ENCODE measurements at regions not wholly inside any gene's neighbourhood (a gene's known extent, or its start where the extent isn't known, plus 50 kb on each side); places are given as distances from the start of the nearest gene placed in this dataset.

DNA sequence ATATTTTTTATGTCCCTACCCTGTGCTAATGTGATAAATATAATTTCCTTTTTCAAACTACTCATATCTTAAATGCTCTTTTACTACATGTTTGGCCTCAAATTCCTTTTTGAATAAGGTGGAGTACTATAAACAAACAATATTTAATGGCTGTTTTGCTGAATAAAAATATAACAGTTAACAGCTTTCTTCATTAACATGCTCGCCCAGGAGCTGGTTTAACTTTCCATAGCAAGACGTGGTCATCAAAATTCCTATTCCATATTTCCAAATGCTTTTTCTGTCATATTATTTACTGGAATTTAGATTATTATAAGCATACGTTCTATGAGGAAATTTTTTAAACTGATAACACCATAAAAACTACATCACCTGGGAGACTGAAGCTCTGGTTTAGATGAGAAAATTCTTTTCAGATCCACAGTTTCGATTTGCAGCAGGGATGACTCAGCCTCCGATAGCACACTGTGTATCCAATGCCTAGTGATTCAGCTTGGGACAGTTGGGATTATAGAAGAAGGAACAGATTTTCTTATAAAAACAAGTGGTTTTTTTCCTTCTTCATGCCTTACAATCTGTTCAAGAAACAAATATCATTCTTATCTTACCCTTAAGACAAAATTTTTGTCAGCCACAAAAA, 129.1 kb downstream of the FBXO8 start:
- 40 to 43% methylated on average over 5 of the region's 5 CpGs for WGBS, 2 donors
- Histone ChIP-seq H3K27ac (ENCODE audit: low read depth in 2 of 2, low read length in 1 of 2) (no peak overlapping the region), H3K4me3 (ENCODE audit: low read depth in 1 of 2, low read length in 2 of 2) (peak overlapping the region in 1 of 2 donors; percentile 7), H3K36me3 (ENCODE audit: control insufficient read depth in 2 of 2, insufficient read depth in 2 of 2, low read length in 1 of 2) (no peaks in the 10 kb centered on the region), H3K27me3 (ENCODE audit: control insufficient read depth in 1 of 2, insufficient read depth in 2 of 2, low read length in 2 of 2) (peaks cover 0 to 2% of the 10 kb centered on the region in 2 donors), H3K4me1 (ENCODE audit: control insufficient read depth in 2 of 2, insufficient read depth in 2 of 2, low read length in 1 of 2) (no peaks in the 10 kb centered on the region), H3K9me3 (ENCODE audit: control insufficient read depth in 2 of 2, insufficient read depth in 1 of 2, low read depth in 1 of 2, low read length in 1 of 2) (no peaks in the 10 kb centered on the region)

DNA sequence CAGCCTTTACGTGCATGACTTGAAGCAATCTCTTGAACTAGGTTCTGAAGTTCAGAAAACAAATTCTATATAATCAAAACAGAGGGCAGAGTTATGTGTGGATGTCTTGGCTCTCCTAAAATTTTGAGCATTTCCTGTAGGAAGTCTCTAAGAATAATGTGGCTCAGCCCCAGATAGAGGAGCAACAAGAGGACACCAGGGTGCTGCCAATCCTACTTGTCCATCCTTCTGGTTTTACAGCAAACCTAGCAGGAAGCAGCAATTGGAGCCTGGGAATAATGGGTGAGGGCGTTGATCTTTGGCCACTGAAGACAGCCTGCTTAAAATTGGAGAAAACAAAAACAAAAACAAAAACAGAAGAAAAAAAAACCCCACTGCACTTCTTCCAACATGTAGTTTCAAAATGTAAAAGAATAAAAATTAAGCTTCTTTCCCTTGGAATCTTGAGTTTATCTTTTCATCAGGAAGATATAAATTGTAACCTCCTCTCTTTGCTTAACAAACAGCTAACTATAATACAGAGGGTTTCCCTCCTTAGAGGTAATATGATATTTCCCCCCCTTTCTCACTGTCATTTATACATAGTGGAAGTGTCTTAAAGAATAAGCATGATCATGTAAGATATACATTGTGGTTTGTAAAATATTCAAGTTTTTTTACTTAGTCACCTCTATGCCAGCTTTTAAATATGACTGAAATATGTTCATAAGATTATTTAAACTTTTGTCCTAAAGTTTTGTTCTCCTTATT, 130.6 kb downstream of the FBXO8 start:
- H3K4me1 ChIP-seq (ENCODE audit: control insufficient read depth in 2 of 2, insufficient read depth in 2 of 2, low read length in 1 of 2) = no peaks in the 10 kb centered on the region
- no peak overlapping the region for H3K4me3 ChIP-seq (ENCODE audit: low read depth in 1 of 2, low read length in 2 of 2)
- H3K36me3 ChIP-seq (ENCODE audit: control insufficient read depth in 2 of 2, insufficient read depth in 2 of 2, low read length in 1 of 2) = no peaks in the 10 kb centered on the region
- no peaks in the 10 kb centered on the region for H3K9me3 ChIP-seq (ENCODE audit: control insufficient read depth in 2 of 2, insufficient read depth in 1 of 2, low read depth in 1 of 2, low read length in 1 of 2)
- 38 to 43% methylated on average over 2 of the region's 2 CpGs for WGBS, 2 donors
- H3K27me3 ChIP-seq (ENCODE audit: control insufficient read depth in 1 of 2, insufficient read depth in 2 of 2, low read length in 2 of 2) = peaks cover 0 to 2% of the 10 kb centered on the region in 2 donors
- H3K27ac ChIP-seq (ENCODE audit: low read depth in 2 of 2, low read length in 1 of 2) = no peak overlapping the region

DNA sequence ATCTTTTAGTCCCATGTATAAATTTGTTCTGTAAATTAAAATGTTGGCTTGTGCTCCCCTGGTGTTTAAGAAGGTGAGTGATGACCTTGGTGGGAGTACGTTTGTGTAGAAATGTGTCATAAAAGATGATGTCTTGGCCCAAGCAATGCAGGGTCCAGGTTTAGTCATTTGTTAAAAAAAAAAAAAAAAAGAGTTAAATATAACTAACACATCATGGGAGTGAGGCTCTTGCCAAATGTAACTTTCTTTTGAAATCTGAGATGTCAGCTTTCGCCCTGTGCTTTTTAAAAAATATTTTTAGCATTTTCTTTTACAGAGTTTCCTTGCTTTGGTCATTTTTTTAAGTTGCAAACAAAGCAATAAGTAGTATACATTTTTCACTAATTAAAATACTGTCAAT, 135.6 kb downstream of the FBXO8 start:
- no peaks in the 10 kb centered on the region for H3K9me3 ChIP-seq (ENCODE audit: control insufficient read depth in 2 of 2, insufficient read depth in 1 of 2, low read depth in 1 of 2, low read length in 1 of 2)
- H3K4me3 ChIP-seq (ENCODE audit: low read depth in 1 of 2, low read length in 2 of 2) = no peak overlapping the region
- no peaks in the 10 kb centered on the region for H3K4me1 ChIP-seq (ENCODE audit: control insufficient read depth in 2 of 2, insufficient read depth in 2 of 2, low read length in 1 of 2)
- peaks cover 0 to 2% of the 10 kb centered on the region in 2 donors for H3K27me3 ChIP-seq (ENCODE audit: control insufficient read depth in 1 of 2, insufficient read depth in 2 of 2, low read length in 2 of 2)
- 66 to 69% methylated on average over 2 of the region's 2 CpGs for WGBS, 2 donors
- H3K27ac ChIP-seq (ENCODE audit: low read depth in 2 of 2, low read length in 1 of 2) = no peak overlapping the region
- no peaks in the 10 kb centered on the region for H3K36me3 ChIP-seq (ENCODE audit: control insufficient read depth in 2 of 2, insufficient read depth in 2 of 2, low read length in 1 of 2)

DNA sequence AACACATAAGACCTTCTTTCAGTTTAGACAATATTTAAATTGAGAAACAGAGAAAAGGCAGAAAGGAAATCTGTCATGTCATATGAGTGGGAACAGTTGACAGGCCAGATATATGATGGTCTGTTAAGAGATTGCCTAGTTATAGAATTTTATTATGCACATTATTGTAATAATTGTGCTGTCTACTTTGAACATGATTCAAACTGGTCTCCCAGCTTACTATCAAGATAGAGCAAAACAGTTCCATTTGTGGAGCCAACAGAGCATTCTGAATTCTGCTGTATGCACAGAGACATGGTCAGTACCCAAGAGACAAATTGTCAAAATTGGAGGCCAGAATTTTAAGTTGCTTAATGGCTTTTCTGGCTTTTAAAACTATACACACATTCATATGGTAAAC, 139.4 kb downstream of the FBXO8 start:
- Histone ChIP-seq H3K27ac (ENCODE audit: low read depth in 2 of 2, low read length in 1 of 2) (no peak overlapping the region), H3K27me3 (ENCODE audit: control insufficient read depth in 1 of 2, insufficient read depth in 2 of 2, low read length in 2 of 2) (no peaks in the 10 kb centered on the region), H3K4me1 (ENCODE audit: control insufficient read depth in 2 of 2, insufficient read depth in 2 of 2, low read length in 1 of 2) (no peaks in the 10 kb centered on the region), H3K4me3 (ENCODE audit: low read depth in 1 of 2, low read length in 2 of 2) (no peak overlapping the region), H3K9me3 (ENCODE audit: control insufficient read depth in 2 of 2, insufficient read depth in 1 of 2, low read depth in 1 of 2, low read length in 1 of 2) (no peaks in the 10 kb centered on the region), H3K36me3 (ENCODE audit: control insufficient read depth in 2 of 2, insufficient read depth in 2 of 2, low read length in 1 of 2) (no peaks in the 10 kb centered on the region)

DNA sequence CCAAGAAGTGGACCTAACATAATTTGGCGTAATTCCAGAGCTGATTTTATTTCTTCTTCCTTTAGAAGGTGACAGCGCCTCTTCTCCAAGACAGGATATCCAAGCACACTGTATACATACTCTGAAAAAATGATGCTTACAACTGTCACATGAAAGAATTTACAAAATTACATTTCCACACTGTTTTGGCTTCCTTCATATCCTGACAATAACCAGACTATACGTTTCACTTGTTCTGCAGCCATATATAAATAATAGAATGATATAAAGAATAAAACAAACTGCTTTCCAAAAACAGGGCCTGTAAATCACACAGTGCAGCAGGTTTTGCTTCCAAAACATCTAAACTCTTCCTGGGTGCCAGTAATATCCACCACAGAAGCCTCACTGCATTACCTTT, 141.6 kb downstream of the FBXO8 start:
- Histone ChIP-seq H3K9me3 (ENCODE audit: control insufficient read depth in 2 of 2, insufficient read depth in 1 of 2, low read depth in 1 of 2, low read length in 1 of 2) (no peaks in the 10 kb centered on the region), H3K4me1 (ENCODE audit: control insufficient read depth in 2 of 2, insufficient read depth in 2 of 2, low read length in 1 of 2) (no peaks in the 10 kb centered on the region), H3K27me3 (ENCODE audit: control insufficient read depth in 1 of 2, insufficient read depth in 2 of 2, low read length in 2 of 2) (no peaks in the 10 kb centered on the region), H3K4me3 (ENCODE audit: low read depth in 1 of 2, low read length in 2 of 2) (no peak overlapping the region), H3K27ac (ENCODE audit: low read depth in 2 of 2, low read length in 1 of 2) (no peak overlapping the region), H3K36me3 (ENCODE audit: control insufficient read depth in 2 of 2, insufficient read depth in 2 of 2, low read length in 1 of 2) (no peaks in the 10 kb centered on the region)
- WGBS, 2 donors = 54 to 58% methylated on average over 3 of the region's 3 CpGs

DNA sequence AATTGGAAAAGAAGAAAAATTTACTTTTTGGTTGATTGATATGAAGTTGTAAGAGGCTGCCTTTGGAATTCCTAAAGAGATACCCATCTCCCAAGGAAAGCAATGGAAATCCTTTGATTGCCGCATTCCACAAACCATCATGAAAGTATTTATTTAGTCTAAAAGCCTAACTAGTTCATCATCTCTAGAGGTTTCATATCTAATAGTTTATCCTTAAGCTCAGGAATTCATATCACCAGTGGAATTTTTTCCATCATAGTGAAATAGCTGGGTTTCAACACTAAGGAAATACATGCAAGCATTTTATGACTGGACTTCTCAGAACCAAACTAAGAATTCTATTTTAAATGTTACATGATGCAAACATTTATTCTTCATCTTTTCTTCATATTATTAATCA, 144.9 kb downstream of the FBXO8 start:
- no peaks in the 10 kb centered on the region for H3K36me3 ChIP-seq (ENCODE audit: control insufficient read depth in 2 of 2, insufficient read depth in 2 of 2, low read length in 1 of 2)

DNA sequence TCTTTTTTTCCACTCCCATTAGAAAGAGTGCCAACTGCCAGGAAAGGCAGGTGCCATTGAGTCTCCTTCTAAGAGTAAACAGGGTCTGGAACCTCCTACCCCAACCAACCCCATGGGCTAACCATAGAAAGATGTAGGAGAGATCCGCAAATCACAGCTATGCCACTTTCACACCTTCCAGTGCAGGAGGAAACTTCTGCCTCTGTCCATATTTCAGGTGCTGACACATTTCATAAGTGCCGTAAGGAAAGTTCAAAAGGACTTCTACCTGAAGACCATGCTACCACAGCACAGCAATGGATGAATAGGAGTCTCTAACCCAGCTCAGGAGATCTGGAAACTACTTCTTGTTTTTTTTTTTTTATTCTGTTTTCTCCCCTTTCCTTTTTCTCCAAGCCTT, 145.8 kb downstream of the FBXO8 start:
- H3K9me3 ChIP-seq (ENCODE audit: control insufficient read depth in 2 of 2, insufficient read depth in 1 of 2, low read depth in 1 of 2, low read length in 1 of 2) = no peaks in the 10 kb centered on the region
- no peak overlapping the region for H3K27ac ChIP-seq (ENCODE audit: low read depth in 2 of 2, low read length in 1 of 2)
- 69 to 75% methylated on average over 2 of the region's 2 CpGs for whole genome bisulfite sequencing, 2 donors
- no peaks in the 10 kb centered on the region for H3K36me3 ChIP-seq (ENCODE audit: control insufficient read depth in 2 of 2, insufficient read depth in 2 of 2, low read length in 1 of 2)
- no peaks in the 10 kb centered on the region for H3K27me3 ChIP-seq (ENCODE audit: control insufficient read depth in 1 of 2, insufficient read depth in 2 of 2, low read length in 2 of 2)
- H3K4me3 ChIP-seq (ENCODE audit: low read depth in 1 of 2, low read length in 2 of 2) = peak overlapping the region in 1 of 2 donors; percentile 3
- no peaks in the 10 kb centered on the region for H3K4me1 ChIP-seq (ENCODE audit: control insufficient read depth in 2 of 2, insufficient read depth in 2 of 2, low read length in 1 of 2)

More for the DNA sequence above, 144.9 kb downstream of the FBXO8 start:
- H3K27ac ChIP-seq (ENCODE audit: low read depth in 2 of 2, low read length in 1 of 2) = no peak overlapping the region
- WGBS, 2 donors = 95 to 98% methylated on average over 1 of the region's 1 CpG
- no peak overlapping the region for H3K4me3 ChIP-seq (ENCODE audit: low read depth in 1 of 2, low read length in 2 of 2)
- no peaks in the 10 kb centered on the region for H3K4me1 ChIP-seq (ENCODE audit: control insufficient read depth in 2 of 2, insufficient read depth in 2 of 2, low read length in 1 of 2)
- no peaks in the 10 kb centered on the region for H3K27me3 ChIP-seq (ENCODE audit: control insufficient read depth in 1 of 2, insufficient read depth in 2 of 2, low read length in 2 of 2)
- no peaks in the 10 kb centered on the region for H3K9me3 ChIP-seq (ENCODE audit: control insufficient read depth in 2 of 2, insufficient read depth in 1 of 2, low read depth in 1 of 2, low read length in 1 of 2)

DNA sequence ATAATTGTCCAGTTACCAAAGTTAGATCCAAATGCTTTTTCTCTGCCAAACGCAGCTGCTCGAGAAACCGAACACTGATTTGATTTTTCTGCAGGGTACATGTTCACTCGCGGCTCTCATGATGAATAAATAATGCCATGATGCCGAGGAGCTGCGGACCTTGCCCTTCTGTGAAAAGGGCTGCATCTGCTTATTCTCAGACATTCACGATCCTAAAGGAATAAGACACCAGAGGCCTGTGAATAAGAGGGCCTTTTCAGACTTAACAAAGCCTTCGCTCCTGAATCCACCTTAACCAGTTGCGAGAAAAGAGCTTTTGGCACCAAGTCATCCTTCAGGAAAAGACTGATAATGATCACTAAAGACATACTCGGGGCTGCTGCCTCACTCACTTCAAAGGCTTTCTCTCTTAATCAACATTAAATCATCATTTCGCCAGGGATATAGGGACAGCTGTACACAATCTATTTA, 147.5 kb downstream of the FBXO8 start:
- no peaks in the 10 kb centered on the region for H3K9me3 ChIP-seq (ENCODE audit: control insufficient read depth in 2 of 2, insufficient read depth in 1 of 2, low read depth in 1 of 2, low read length in 1 of 2)
- H3K27ac ChIP-seq (ENCODE audit: low read depth in 2 of 2, low read length in 1 of 2) = no peak overlapping the region
- no peaks in the 10 kb centered on the region for H3K36me3 ChIP-seq (ENCODE audit: control insufficient read depth in 2 of 2, insufficient read depth in 2 of 2, low read length in 1 of 2)
- WGBS, 2 donors = 32 to 38% methylated on average over 12 of the region's 12 CpGs
- no peaks in the 10 kb centered on the region for H3K27me3 ChIP-seq (ENCODE audit: control insufficient read depth in 1 of 2, insufficient read depth in 2 of 2, low read length in 2 of 2)
- no peaks in the 10 kb centered on the region for H3K4me1 ChIP-seq (ENCODE audit: control insufficient read depth in 2 of 2, insufficient read depth in 2 of 2, low read length in 1 of 2)
- no peak overlapping the region for H3K4me3 ChIP-seq (ENCODE audit: low read depth in 1 of 2, low read length in 2 of 2)

DNA sequence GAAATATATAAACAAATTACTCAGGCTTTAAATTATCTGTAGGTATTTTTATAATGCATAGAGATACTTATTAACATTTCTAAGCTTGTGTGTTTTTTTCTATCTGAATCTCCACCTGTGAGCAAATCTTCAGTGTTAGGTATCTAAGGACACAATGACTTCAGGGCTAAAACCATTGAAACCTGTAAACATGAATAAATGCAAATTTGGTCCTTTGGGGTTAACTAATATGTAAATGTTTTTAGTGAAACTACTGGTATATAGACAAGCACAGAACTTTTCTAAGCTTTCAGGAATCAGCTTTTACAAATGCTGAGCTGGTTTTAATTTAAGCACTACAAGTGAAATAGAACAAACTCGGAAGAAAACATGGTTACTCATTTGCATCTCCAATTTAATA, 147.9 kb downstream of the FBXO8 start:
- Histone ChIP-seq H3K9me3 (ENCODE audit: control insufficient read depth in 2 of 2, insufficient read depth in 1 of 2, low read depth in 1 of 2, low read length in 1 of 2) (no peaks in the 10 kb centered on the region), H3K36me3 (ENCODE audit: control insufficient read depth in 2 of 2, insufficient read depth in 2 of 2, low read length in 1 of 2) (no peaks in the 10 kb centered on the region), H3K27ac (ENCODE audit: low read depth in 2 of 2, low read length in 1 of 2) (no peak overlapping the region), H3K4me3 (ENCODE audit: low read depth in 1 of 2, low read length in 2 of 2) (no peak overlapping the region), H3K27me3 (ENCODE audit: control insufficient read depth in 1 of 2, insufficient read depth in 2 of 2, low read length in 2 of 2) (no peaks in the 10 kb centered on the region), H3K4me1 (ENCODE audit: control insufficient read depth in 2 of 2, insufficient read depth in 2 of 2, low read length in 1 of 2) (no peaks in the 10 kb centered on the region)
- 58 to 63% methylated on average over 1 of the region's 1 CpG for WGBS, 2 donors

DNA sequence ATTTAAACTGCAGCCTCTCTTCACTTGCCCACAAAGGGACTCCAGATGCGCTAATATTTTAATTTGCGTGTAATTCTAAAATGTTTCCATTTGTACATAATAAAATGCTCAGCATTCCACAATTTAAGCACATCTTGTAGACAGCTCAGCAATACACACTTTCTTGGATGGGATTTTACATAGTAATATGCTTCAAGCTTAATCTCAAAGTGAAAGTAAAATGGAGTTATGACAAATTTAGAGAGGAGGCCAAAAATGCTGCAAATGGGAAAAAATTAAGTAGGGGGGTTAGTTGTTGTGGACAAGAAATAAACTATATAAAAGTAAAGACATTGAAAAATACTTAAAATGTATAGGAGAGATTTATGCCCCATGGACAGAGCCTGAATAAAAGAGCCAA, 149.1 kb downstream of the FBXO8 start:
- Histone ChIP-seq H3K27me3 (ENCODE audit: control insufficient read depth in 1 of 2, insufficient read depth in 2 of 2, low read length in 2 of 2) (no peaks in the 10 kb centered on the region), H3K9me3 (ENCODE audit: control insufficient read depth in 2 of 2, insufficient read depth in 1 of 2, low read depth in 1 of 2, low read length in 1 of 2) (no peaks in the 10 kb centered on the region), H3K4me3 (ENCODE audit: low read depth in 1 of 2, low read length in 2 of 2) (no peak overlapping the region), H3K4me1 (ENCODE audit: control insufficient read depth in 2 of 2, insufficient read depth in 2 of 2, low read length in 1 of 2) (no peaks in the 10 kb centered on the region), H3K36me3 (ENCODE audit: control insufficient read depth in 2 of 2, insufficient read depth in 2 of 2, low read length in 1 of 2) (no peaks in the 10 kb centered on the region), H3K27ac (ENCODE audit: low read depth in 2 of 2, low read length in 1 of 2) (no peak overlapping the region)
- 90 to 92% methylated on average over 2 of the region's 2 CpGs for WGBS, 2 donors
